Neural progenitor cell (in vitro differentiated cells): ENCODE measurements at regions not wholly inside any gene's neighbourhood (a gene's known extent, or its start where the extent isn't known, plus 50 kb on each side); places are given as distances from the start of the nearest gene placed in this dataset.

ENCODE experiments used
- DNase-seq: peaks from one replicate; pipeline ENCODE4 v3.0.0-alpha.2; 2016; ENCODE audit warnings: low spot score
- H2AFZ ChIP-seq: fragments of 200-600 bp; sonication (generic); replicated peaks from 2 replicates; pipeline ENCODE4 v1.6.1; 2016; ENCODE audit warnings: antibody characterized with exemption
- H3F3A ChIP-seq: fragments of 200-600 bp; sonication (generic); 2 replicates; pipeline ENCODE4 v1.6.1; 2016; ENCODE audit warnings: antibody characterized with exemption, low read depth
- H3K27ac ChIP-seq: fragments of 200-600 bp; sonication (generic); 2 replicates; pipeline ENCODE4 v1.5.1; 2016; ENCODE audit warnings: mild to moderate bottlenecking
- H3K27me3 ChIP-seq: fragments of 200-600 bp; sonication (generic); 2 replicates; pipeline ENCODE4 v1.6.1; 2016; ENCODE audit warnings: mild to moderate bottlenecking, moderate library complexity
- H3K36me3 ChIP-seq: fragments of 200-600 bp; sonication (generic); 2 replicates; pipeline ENCODE4 v1.5.1; 2016
- H3K4me1 ChIP-seq: fragments of 200-600 bp; sonication (generic); 2 replicates; pipeline ENCODE4 v1.6.1; 2016; ENCODE audit warnings: mixed run types
- H3K4me2 ChIP-seq: fragments of 200-600 bp; sonication (generic); 2 replicates; pipeline ENCODE4 v1.6.1; 2016
- H3K4me3 ChIP-seq: fragments of 200-600 bp; sonication (generic); 2 replicates; pipeline ENCODE4 v1.5.1; 2016
- H3K79me2 ChIP-seq: fragments of 200-600 bp; sonication (generic); 2 replicates; pipeline ENCODE4 v1.6.1; 2016; ENCODE audit warnings: low read depth
- H3K9ac ChIP-seq: fragments of 200-600 bp; sonication (generic); 2 replicates; pipeline ENCODE4 v1.6.1; 2016
- H3K9me3 ChIP-seq: fragments of 200-600 bp; sonication (generic); 2 replicates; pipeline ENCODE4 v1.5.1; 2016; ENCODE audit warnings: low read depth
- H4K20me1 ChIP-seq: fragments of 200-600 bp; sonication (generic); 2 replicates; pipeline ENCODE4 v1.6.1; 2016; ENCODE audit warnings: low read depth
- H3K27ac Mint-ChIP-seq: 3 replicates; pipeline ENCODE4 v1.8.0; 2021; ENCODE audit warnings: mixed read lengths
- H3K27me3 Mint-ChIP-seq: 2 replicates; pipeline ENCODE4 v1.8.0; 2022; ENCODE audit warnings: low read depth, mild to moderate bottlenecking, inconsistent platforms, moderate library complexity, mixed read lengths; ENCODE audit not compliant: insufficient read depth
- H3K36me3 Mint-ChIP-seq: 3 replicates; pipeline ENCODE4 v1.8.0; 2021; ENCODE audit warnings: mixed read lengths
- H3K4me1 Mint-ChIP-seq: 3 replicates; pipeline ENCODE4 v1.8.0; 2021; ENCODE audit warnings: mixed read lengths
- H3K4me3 Mint-ChIP-seq: 3 replicates; pipeline ENCODE4 v1.8.0; 2021; ENCODE audit warnings: mild to moderate bottlenecking, moderate library complexity, mixed read lengths
- H3K9me3 Mint-ChIP-seq: 3 replicates; pipeline ENCODE4 v1.8.0; 2020; ENCODE audit warnings: mixed read lengths
- CTCF ChIP-seq: fragments of 200-600 bp; sonication (generic); IDR thresholded peaks from 2 replicates; pipeline ENCODE4 v1.5.1; 2017; ENCODE audit warnings: antibody characterized with exemption, mild to moderate bottlenecking
- EZH2 ChIP-seq: fragments of 200-600 bp; sonication (generic); IDR thresholded peaks from 2 replicates; pipeline ENCODE4 v1.6.1; 2017; ENCODE audit warnings: antibody characterized with exemption, mild to moderate bottlenecking, moderate library complexity
- EZH2phosphoT487 ChIP-seq: fragments of 200-600 bp; sonication (generic); IDR thresholded peaks from 2 replicates; pipeline ENCODE4 v1.6.1; 2017; ENCODE audit warnings: antibody characterized with exemption

DNA sequence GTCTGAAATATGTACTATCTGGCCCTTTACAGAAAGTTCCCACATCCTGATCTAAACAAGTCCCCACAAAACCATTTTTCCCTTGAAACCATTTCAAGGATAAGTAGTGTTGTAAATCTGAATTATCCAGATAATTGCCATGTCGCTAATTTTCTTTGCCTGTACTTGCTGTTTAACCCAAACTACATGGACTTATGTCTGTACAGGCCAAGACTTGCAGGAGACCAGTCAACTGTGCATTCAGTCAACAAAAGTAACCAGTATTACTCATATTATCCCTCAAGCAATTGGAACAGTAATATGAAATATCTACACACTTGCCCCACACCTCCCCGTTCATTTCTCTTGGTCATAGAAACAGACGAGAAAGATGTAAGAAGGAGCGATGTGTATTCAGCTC is 347.8 kb upstream of the NFE2L3 start:
- Histone ChIP-seq H3K36me3 (no peaks in the 10 kb centered on the region), H3K4me1 (peaks cover 7% of the 10 kb centered on the region), H3K79me2 (no peaks in the 10 kb centered on the region), H2AFZ (no peak overlapping the region), H3K9me3 (no peaks in the 10 kb centered on the region), H3K27me3 (no peaks in the 10 kb centered on the region), H3K4me2 (no peak overlapping the region), H3K4me3 (no peak overlapping the region), H4K20me1 (no peaks in the 10 kb centered on the region), H3K9ac (no peak overlapping the region), H3F3A (no peaks in the 10 kb centered on the region), H3K27ac (no peak overlapping the region)
- Mint-ChIP-seq H3K9me3 (no peaks in the 10 kb centered on the region), H3K4me1 (peaks cover 8% of the 10 kb centered on the region), H3K36me3 (no peaks in the 10 kb centered on the region), H3K27ac (no peak overlapping the region), H3K4me3 (no peak overlapping the region), H3K27me3 (no peaks in the 10 kb centered on the region)
- TF ChIP-seq EZH2phosphoT487 (no peak), CTCF (no peak), EZH2 (no peak)
- no peak for DNase-seq

- Histone ChIP-seq H3K27me3 (no peaks in the 10 kb centered on the region), H3K4me1 (peaks cover 7% of the 10 kb centered on the region), H3K79me2 (no peaks in the 10 kb centered on the region), H3K9me3 (no peaks in the 10 kb centered on the region), H4K20me1 (no peaks in the 10 kb centered on the region), H3K27ac (no peak overlapping the region), H2AFZ (no peak overlapping the region), H3K4me2 (no peak overlapping the region), H3K4me3 (no peak overlapping the region), H3K36me3 (no peaks in the 10 kb centered on the region), H3F3A (no peaks in the 10 kb centered on the region), H3K9ac (no peak overlapping the region)
- no peaks in the 10 kb centered on the region for H3K9me3 Mint-ChIP-seq
- no peak overlapping the region for H3K4me3 Mint-ChIP-seq
- TF ChIP-seq EZH2phosphoT487: no peak
- no peak for TF ChIP-seq CTCF
- TF ChIP-seq EZH2: no peak
- no peak for DNase-seq
- no peaks in the 10 kb centered on the region for H3K36me3 Mint-ChIP-seq
- no peaks in the 10 kb centered on the region for H3K27me3 Mint-ChIP-seq
- peaks cover 8% of the 10 kb centered on the region for H3K4me1 Mint-ChIP-seq
- H3K27ac Mint-ChIP-seq: no peak overlapping the region
These were observed 346.8 kb upstream of the NFE2L3 start for GRCh38 chr7:25805027-25805687.

- no peaks in the 10 kb centered on the region for H3K27me3 Mint-ChIP-seq
- DNase-seq: no peak
- H3F3A ChIP-seq: no peaks in the 10 kb centered on the region
- H4K20me1 ChIP-seq: no peaks in the 10 kb centered on the region
- peaks cover 8% of the 10 kb centered on the region for H3K4me1 Mint-ChIP-seq
- no peak overlapping the region for H3K27ac ChIP-seq
- H3K4me2 ChIP-seq: no peak overlapping the region
- TF ChIP-seq EZH2 (no peak), EZH2phosphoT487 (no peak), CTCF (no peak)
- H3K9me3 Mint-ChIP-seq: no peaks in the 10 kb centered on the region
- no peak overlapping the region for H3K4me3 Mint-ChIP-seq
- no peak overlapping the region for H3K9ac ChIP-seq
- H3K36me3 ChIP-seq: no peaks in the 10 kb centered on the region
- peak overlapping the region; percentile 4 for H2AFZ ChIP-seq
- H3K9me3 ChIP-seq: no peaks in the 10 kb centered on the region
- H3K36me3 Mint-ChIP-seq: no peaks in the 10 kb centered on the region
- H3K27me3 ChIP-seq: no peaks in the 10 kb centered on the region
- peaks cover 7% of the 10 kb centered on the region for H3K4me1 ChIP-seq
- H3K4me3 ChIP-seq: no peak overlapping the region
- no peaks in the 10 kb centered on the region for H3K79me2 ChIP-seq
- no peak overlapping the region for H3K27ac Mint-ChIP-seq
These were observed 344.8 kb upstream of the NFE2L3 start for GRCh38 chr7:25807086-25807611.
